Fibroblast of the aortic adventitia (primary cell): ENCODE measurements at regions not wholly inside any gene's neighbourhood (a gene's known extent, or its start where the extent isn't known, plus 50 kb on each side); places are given as distances from the start of the nearest gene placed in this dataset.
A peak's percentile ranks its signal among the peaks of the same experiment; 100 is the strongest.

ENCODE experiments used
- DNase-seq: peaks from one replicate; pipeline ENCODE4 v3.0.0-alpha.2; 2010; ENCODE audit warnings: low read depth
- H3K4me3 ChIP-seq: 2 replicates; pipeline ENCODE4 v1.5.1; 2011; ENCODE audit warnings: low read depth, mild to moderate bottlenecking, control low read depth, low read length, moderate library complexity
- CTCF ChIP-seq: IDR thresholded peaks from 2 replicates; pipeline ENCODE4 v1.5.1; 2011; ENCODE audit warnings: mild to moderate bottlenecking, low read length, control low read depth, inconsistent platforms; ENCODE audit not compliant: insufficient read depth

- TF ChIP-seq CTCF = no peak
- peak; percentile 100 for DNase-seq
- H3K4me3 ChIP-seq = no peak overlapping the region
Observed at GRCh38 chr12:92078167-92079053, 67.2 kb downstream of the BTG1 start.

DNA sequence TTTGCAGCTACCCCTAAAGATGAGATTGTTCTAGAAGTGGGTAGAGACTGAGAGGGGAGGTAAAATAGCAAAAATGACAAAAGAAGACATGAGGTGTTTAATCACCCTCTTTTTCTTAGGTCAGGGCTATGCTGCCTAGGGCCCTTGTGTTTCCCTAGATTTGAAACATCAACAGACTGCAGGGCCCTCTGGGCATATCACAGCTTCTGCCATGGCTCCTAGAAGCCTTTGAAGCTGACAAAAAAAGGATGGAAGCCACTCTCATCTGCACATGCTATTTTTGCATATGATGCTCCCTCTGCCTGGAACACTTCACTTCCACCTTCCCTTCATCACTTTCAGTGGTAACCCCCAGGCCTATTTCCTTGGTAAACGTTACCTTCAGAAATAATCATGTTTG is 68.1 kb downstream of the BTG1 start:
- DNase-seq = no peak
- no peak for TF ChIP-seq CTCF
- no peak overlapping the region for H3K4me3 ChIP-seq

GRCh38 chr12:92076101-92076500 is 69.5 kb downstream of the BTG1 start:
- no peak for DNase-seq
- H3K4me3 ChIP-seq = no peak overlapping the region
- TF ChIP-seq CTCF = no peak

DNA sequence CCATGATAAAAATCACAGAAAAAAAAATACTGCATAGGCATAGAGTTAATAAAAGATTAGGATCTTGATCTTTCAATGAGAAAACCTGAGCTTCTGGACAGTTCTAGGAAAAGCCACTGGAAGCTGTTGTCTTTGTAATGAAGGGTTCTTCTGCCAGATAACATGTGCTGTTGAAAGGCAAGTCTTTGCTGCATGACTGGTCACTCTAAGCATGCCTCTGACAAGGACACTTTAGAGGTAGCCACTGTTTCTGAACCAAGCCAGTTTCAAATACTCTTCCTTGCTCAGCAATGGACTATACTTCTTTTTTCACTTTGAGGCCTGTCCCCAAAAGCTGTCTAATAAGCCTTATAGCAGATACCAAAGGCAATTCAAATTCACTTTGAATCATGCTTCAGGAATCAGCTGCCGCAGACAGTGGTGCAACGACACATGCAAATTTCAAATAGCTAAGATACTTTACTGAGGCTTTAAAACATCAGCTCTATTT is 70.2 kb downstream of the BTG1 start:
- H3K4me3 ChIP-seq = no peak overlapping the region
- no peak for TF ChIP-seq CTCF
- DNase-seq = peak; percentile 55

DNA sequence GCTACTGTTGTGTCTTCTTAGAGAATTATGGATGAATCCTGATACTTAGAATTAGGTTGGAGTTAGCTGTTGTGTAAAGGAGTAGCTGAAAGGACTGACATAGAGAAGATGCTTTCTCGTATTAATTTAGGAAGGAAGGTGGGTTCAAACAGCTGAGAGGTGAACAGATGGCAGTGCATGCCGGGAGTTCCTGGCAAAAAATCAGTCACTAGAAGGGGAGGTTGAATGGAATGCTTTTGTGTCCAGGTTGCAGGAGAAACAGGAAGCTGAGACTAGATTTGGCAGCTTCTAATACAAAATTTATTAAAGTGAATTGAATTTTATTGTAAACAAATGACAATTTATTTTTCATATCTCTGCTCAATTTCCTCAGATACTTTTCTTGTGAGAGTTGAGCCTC is 70.8 kb downstream of the BTG1 start:
- TF ChIP-seq CTCF = no peak
- H3K4me3 ChIP-seq = no peak overlapping the region
- DNase-seq = no peak

- H3K4me3 ChIP-seq = no peak overlapping the region
- DNase-seq = no peak
- no peak for TF ChIP-seq CTCF
Observed at GRCh38 chr12:92073094-92073493, 72.6 kb downstream of the BTG1 start.

- no peak overlapping the region for H3K4me3 ChIP-seq
- no peak for TF ChIP-seq CTCF
- no peak for DNase-seq
Observed at GRCh38 chr12:92072112-92072511, 73.5 kb downstream of the BTG1 start.
